Loucy (cell line): ENCODE measurements at regions not wholly inside any gene's neighbourhood (a gene's known extent, or its start where the extent isn't known, plus 50 kb on each side); places are given as distances from the start of the nearest gene placed in this dataset.

Experiments
- H2AFZ ChIP-seq: fragments of 200-600 bp; sonication (generic); 2 replicates; pipeline ENCODE4 v1.6.0; 2016; ENCODE audit warnings: antibody characterized with exemption, mild to moderate bottlenecking, low read length, moderate library complexity
- H3F3A ChIP-seq: fragments of 200-600 bp; 2 replicates; pipeline ENCODE4 v1.6.0; 2016; ENCODE audit warnings: antibody characterized with exemption, low read depth, mild to moderate bottlenecking
- H3K27me3 ChIP-seq: fragments of 200-600 bp; sonication (generic); 2 replicates; pipeline ENCODE4 v1.6.1; 2014; ENCODE audit warnings: low read length, mild to moderate bottlenecking; ENCODE audit not compliant: insufficient read depth, poor library complexity, severe bottlenecking
- H3K36me3 ChIP-seq: fragments of 200-600 bp; sonication (generic); 2 replicates; pipeline ENCODE4 v1.6.1; 2016; ENCODE audit warnings: low read length; ENCODE audit not compliant: insufficient read depth
- H3K4me1 ChIP-seq: fragments of 200-600 bp; sonication (generic); 2 replicates; pipeline ENCODE4 v1.5.1; 2014; ENCODE audit warnings: low read length, mild to moderate bottlenecking; ENCODE audit not compliant: insufficient read depth, poor library complexity, severe bottlenecking
- H3K4me2 ChIP-seq: fragments of 200-600 bp; sonication (generic); 2 replicates; pipeline ENCODE4 v1.6.0; 2014; ENCODE audit warnings: antibody characterized with exemption, low read length, low read depth, mild to moderate bottlenecking; ENCODE audit not compliant: poor library complexity, severe bottlenecking
- H3K4me3 ChIP-seq: fragments of 200-600 bp; sonication (generic); 2 replicates; pipeline ENCODE4 v1.5.1; 2014; ENCODE audit warnings: low read length, mild to moderate bottlenecking, mixed read lengths; ENCODE audit not compliant: poor library complexity, severe bottlenecking
- H3K79me2 ChIP-seq: fragments of 200-600 bp; sonication (generic); 2 replicates; pipeline ENCODE4 v1.6.1; 2014; ENCODE audit warnings: low read length; ENCODE audit not compliant: insufficient read depth
- H3K9ac ChIP-seq: fragments of 200-600 bp; sonication (generic); 2 replicates; pipeline ENCODE4 v1.6.0; 2014; ENCODE audit warnings: mild to moderate bottlenecking, low read depth, low read length, moderate library complexity; ENCODE audit not compliant: poor library complexity, severe bottlenecking
- H3K9me2 ChIP-seq: fragments of 200-600 bp; sonication (generic); replicated peaks from 2 replicates; pipeline ENCODE4 v1.6.1; 2016; ENCODE audit warnings: low read depth, low read length, mixed read lengths
- H3K9me3 ChIP-seq: fragments of 200-600 bp; sonication (generic); 2 replicates; pipeline ENCODE4 v1.6.1; 2014; ENCODE audit warnings: mild to moderate bottlenecking, antibody characterized with exemption, low read length, low read depth; ENCODE audit not compliant: insufficient read depth
- H4K20me1 ChIP-seq: fragments of 200-600 bp; sonication (generic); 2 replicates; pipeline ENCODE4 v1.6.0; 2014; ENCODE audit warnings: antibody characterized with exemption, low read length, mild to moderate bottlenecking; ENCODE audit not compliant: insufficient read depth, poor library complexity, severe bottlenecking
- CTCF ChIP-seq: fragments of 200-600 bp; sonication (generic); conservative IDR thresholded peaks from 2 replicates; pipeline ENCODE4 v1.5.1; 2014; ENCODE audit warnings: mild to moderate bottlenecking, antibody characterized with exemption, low read length
- EZH2phosphoT487 ChIP-seq: fragments of 200-600 bp; IDR thresholded peaks from 2 replicates; pipeline ENCODE4 v1.6.1; 2018; ENCODE audit warnings: antibody characterized with exemption, mild to moderate bottlenecking, moderate library complexity, borderline replicate concordance

DNA sequence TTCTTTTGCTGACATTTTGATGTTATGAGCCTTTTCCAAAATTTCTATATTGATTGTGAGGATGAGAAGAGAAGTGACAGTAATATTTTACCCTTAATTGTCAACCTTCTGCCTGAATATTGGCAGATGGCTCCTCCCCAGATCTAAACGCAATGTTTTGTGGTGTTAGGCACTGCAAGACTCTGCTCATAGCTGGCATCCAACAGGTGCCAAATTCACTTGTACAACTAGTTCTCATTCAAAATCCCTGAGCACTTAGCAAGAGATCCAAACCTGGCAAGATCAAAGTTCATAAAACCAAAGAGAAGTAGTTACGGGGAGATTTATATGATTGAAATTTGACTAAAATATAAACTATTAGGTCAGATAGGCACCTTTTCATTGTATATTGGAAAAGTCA is 901.7 kb upstream of the INTU start:
- H3K4me2 ChIP-seq: no peak overlapping the region
- no peaks in the 10 kb centered on the region for H3K9me3 ChIP-seq
- no peaks in the 10 kb centered on the region for H3K36me3 ChIP-seq
- H3K27me3 ChIP-seq: no peaks in the 10 kb centered on the region
- H3F3A ChIP-seq: no peaks in the 10 kb centered on the region
- H3K4me3 ChIP-seq: no peak overlapping the region
- H3K9ac ChIP-seq: no peak overlapping the region
- no peaks in the 10 kb centered on the region for H3K79me2 ChIP-seq
- H3K4me1 ChIP-seq: no peaks in the 10 kb centered on the region
- H3K9me2 ChIP-seq: no peaks in the 10 kb centered on the region
- TF ChIP-seq EZH2phosphoT487 (no peak), CTCF (no peak)
- no peak overlapping the region for H2AFZ ChIP-seq
- H4K20me1 ChIP-seq: no peaks in the 10 kb centered on the region

DNA sequence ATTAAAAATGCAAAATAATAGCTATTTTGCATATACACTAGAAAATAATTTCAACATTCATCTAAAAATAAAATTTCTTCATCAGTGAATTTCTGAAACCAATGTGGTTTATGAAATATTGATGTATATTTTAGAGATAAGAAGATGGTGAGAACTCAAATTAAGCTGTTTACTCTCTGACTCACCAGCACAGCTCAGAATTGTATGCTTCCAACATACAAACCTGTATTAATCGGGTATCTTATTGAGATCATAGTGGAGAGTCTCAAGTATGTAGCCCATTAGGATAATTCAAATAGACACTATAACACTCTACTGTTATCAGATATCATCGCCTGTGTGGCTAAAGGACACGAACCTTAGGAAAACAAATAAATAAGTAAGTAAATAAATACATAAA is 899.5 kb upstream of the INTU start:
- H3K4me3 ChIP-seq: no peak overlapping the region
- no peak for TF ChIP-seq CTCF
- no peak for TF ChIP-seq EZH2phosphoT487
- H2AFZ ChIP-seq: no peak overlapping the region
- no peak overlapping the region for H3K4me2 ChIP-seq
- no peaks in the 10 kb centered on the region for H3K4me1 ChIP-seq
- no peak overlapping the region for H3K9ac ChIP-seq
- H3K27me3 ChIP-seq: no peaks in the 10 kb centered on the region
- no peaks in the 10 kb centered on the region for H3K36me3 ChIP-seq
- H3K9me3 ChIP-seq: no peaks in the 10 kb centered on the region
- no peaks in the 10 kb centered on the region for H3K9me2 ChIP-seq
- H3F3A ChIP-seq: no peaks in the 10 kb centered on the region
- H3K79me2 ChIP-seq: no peaks in the 10 kb centered on the region
- H4K20me1 ChIP-seq: no peaks in the 10 kb centered on the region

DNA sequence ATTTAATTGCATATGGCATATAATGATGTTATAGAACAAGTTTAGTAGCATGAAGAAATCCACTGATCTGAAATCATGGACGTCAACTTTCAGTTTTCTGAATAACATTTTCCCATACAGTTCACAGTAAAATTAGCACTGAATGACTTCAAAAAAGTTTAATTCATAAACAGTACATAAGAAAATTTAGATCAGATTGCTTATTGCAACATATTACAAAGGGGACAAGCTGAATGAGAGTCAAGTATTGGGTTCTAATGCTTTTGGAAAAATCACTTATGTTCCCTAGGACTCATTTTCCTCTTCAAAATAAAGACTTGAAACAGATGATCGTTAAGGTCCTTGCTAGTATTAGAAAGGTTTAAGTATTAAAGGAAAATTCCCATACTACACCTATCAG is 898.3 kb upstream of the INTU start:
- Histone ChIP-seq H3K4me3 (no peak overlapping the region), H3K9me3 (no peaks in the 10 kb centered on the region), H3K27me3 (no peaks in the 10 kb centered on the region), H3K9me2 (no peaks in the 10 kb centered on the region), H3K4me1 (no peaks in the 10 kb centered on the region), H3K9ac (no peak overlapping the region), H3K36me3 (no peaks in the 10 kb centered on the region), H3K79me2 (no peaks in the 10 kb centered on the region), H4K20me1 (no peaks in the 10 kb centered on the region), H2AFZ (no peak overlapping the region), H3K4me2 (no peak overlapping the region), H3F3A (no peaks in the 10 kb centered on the region)
- TF ChIP-seq EZH2phosphoT487: no peak
- no peak for TF ChIP-seq CTCF
